ENCODE measurements at regions not wholly inside any gene's neighbourhood (a gene's known extent, or its start where the extent isn't known, plus 50 kb on each side); places are given as distances from the start of the nearest gene placed in this dataset.

GRCh38 chr6:19153981-19154295 lies 683.2 kb upstream of the ID4 start:
- DNase-seq (no peak), ATAC-seq (no peak), FAIRE-seq (no peak)
- Histone ChIP-seq H3K4me1 (no peaks in the 10 kb centered on the region), H3K9me3 (no peaks in the 10 kb centered on the region), H3K27me3 (no peaks in the 10 kb centered on the region), H3K36me3 (no peaks in the 10 kb centered on the region), H3K27ac (no peak overlapping the region), H3K4me3 (no peak overlapping the region)
- 57 to 72% methylated on average over 1 of the region's 1 CpG for WGBS, 2 donors
- intact Hi-C loops (cut with DNase I): no loop called here
- TF ChIP-seq, protein P1, sequence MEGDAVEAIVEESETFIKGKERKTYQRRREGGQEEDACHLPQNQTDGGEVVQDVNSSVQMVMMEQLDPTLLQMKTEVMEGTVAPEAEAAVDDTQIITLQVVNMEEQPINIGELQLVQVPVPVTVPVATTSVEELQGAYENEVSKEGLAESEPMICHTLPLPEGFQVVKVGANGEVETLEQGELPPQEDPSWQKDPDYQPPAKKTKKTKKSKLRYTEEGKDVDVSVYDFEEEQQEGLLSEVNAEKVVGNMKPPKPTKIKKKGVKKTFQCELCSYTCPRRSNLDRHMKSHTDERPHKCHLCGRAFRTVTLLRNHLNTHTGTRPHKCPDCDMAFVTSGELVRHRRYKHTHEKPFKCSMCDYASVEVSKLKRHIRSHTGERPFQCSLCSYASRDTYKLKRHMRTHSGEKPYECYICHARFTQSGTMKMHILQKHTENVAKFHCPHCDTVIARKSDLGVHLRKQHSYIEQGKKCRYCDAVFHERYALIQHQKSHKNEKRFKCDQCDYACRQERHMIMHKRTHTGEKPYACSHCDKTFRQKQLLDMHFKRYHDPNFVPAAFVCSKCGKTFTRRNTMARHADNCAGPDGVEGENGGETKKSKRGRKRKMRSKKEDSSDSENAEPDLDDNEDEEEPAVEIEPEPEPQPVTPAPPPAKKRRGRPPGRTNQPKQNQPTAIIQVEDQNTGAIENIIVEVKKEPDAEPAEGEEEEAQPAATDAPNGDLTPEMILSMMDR (IDR thresholded peaks at IDR 0.05): no peak

- ATAC-seq: no peak
- peak; percentile 51 for FAIRE-seq
- Histone ChIP-seq H3K9me3 (no peaks in the 10 kb centered on the region), H3K27ac (no peak overlapping the region), H3K27me3 (no peaks in the 10 kb centered on the region), H3K4me1 (no peaks in the 10 kb centered on the region), H3K4me3 (no peak overlapping the region), H3K36me3 (no peaks in the 10 kb centered on the region)
- TF ChIP-seq, protein P1 (IDR thresholded peaks at IDR 0.05): no peak
- WGBS, 2 donors: 71 to 74% methylated on average over 2 of the region's 2 CpGs
- intact Hi-C loops (cut with DNase I): no loop called here
- DNase-seq: no peak
Measured at GRCh38 chr6:19156443-19156842, 680.7 kb upstream of the ID4 start.

DNA sequence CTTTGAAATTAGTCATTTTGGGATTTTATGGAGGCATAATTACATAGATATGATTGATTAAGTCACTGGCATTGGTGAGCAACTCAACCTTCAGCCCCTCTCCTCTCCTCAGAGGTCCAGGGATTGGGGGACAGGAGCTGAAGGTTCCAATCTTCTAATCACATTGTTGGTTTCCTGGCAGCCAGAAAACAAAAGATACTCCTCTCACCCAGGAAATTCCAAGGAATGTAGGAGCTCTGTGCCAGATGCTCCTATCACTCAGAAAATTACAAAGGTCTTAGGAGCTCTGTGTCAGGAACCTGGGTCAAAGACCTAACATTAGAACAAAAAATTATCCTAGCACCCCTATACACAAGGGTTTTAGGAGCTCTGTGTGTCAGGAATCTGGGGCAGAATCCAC lies 679.7 kb upstream of the ID4 start:
- FAIRE-seq (no peak), DNase-seq (no peak), ATAC-seq (no peak)
- H3K9me3 ChIP-seq: no peaks in the 10 kb centered on the region
- TF ChIP-seq, protein P1 (IDR thresholded peaks at IDR 0.05): no peak
- H3K4me3 ChIP-seq: no peak overlapping the region
- H3K27ac ChIP-seq: peak overlapping the region in 2 of 4 donors; percentile 34 to 53
- H3K27me3 ChIP-seq: no peaks in the 10 kb centered on the region
- no peaks in the 10 kb centered on the region for H3K4me1 ChIP-seq
- no peaks in the 10 kb centered on the region for H3K36me3 ChIP-seq
- intact Hi-C loops (cut with DNase I): no loop called here

DNA sequence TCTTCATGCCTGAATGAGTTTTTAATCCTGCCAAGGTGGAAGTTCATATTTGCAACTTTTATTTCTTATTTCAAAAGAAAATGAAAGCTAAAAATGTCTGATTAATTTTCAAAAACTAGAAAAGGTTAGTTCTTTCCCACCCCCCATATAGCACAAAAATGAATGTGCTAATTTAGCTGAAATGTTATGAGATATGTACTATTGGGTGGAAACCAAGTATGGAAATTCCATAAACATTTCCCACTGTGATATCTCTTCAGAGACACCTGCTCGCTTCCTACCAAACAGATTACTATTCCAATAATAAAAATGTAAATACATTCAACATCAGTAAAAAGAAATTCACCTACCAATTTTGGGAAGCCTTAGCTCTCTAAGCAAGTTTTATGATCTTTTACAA lies 678.6 kb upstream of the ID4 start:
- ATAC-seq (peak in 1 of 4 donors; percentile 30), DNase-seq (no peak), FAIRE-seq (no peak)
- H3K4me3 ChIP-seq: no peak overlapping the region
- H3K36me3 ChIP-seq: no peaks in the 10 kb centered on the region
- peak overlapping the region in 3 of 4 donors; percentile 16 to 53 (median 34) for H3K27ac ChIP-seq
- no peaks in the 10 kb centered on the region for H3K9me3 ChIP-seq
- WGBS, 2 donors: 33 to 37% methylated on average over 1 of the region's 1 CpG
- TF ChIP-seq, protein P1 (IDR thresholded peaks at IDR 0.05): no peak
- no peaks in the 10 kb centered on the region for H3K27me3 ChIP-seq
- intact Hi-C loops (cut with DNase I): no loop called here
- H3K4me1 ChIP-seq: no peaks in the 10 kb centered on the region

- H3K27me3 ChIP-seq: no peaks in the 10 kb centered on the region
- peak overlapping the region in 3 of 4 donors; percentile 16 to 53 (median 34) for H3K27ac ChIP-seq
- TF ChIP-seq, protein P1 (IDR thresholded peaks at IDR 0.05): no peak
- FAIRE-seq: no peak
- intact Hi-C loops (cut with DNase I): no loop called here
- H3K4me1 ChIP-seq: no peaks in the 10 kb centered on the region
- H3K9me3 ChIP-seq: no peaks in the 10 kb centered on the region
- H3K4me3 ChIP-seq: no peak overlapping the region
- WGBS, 2 donors: 19 to 35% methylated on average over 1 of the region's 1 CpG
- no peak for DNase-seq
- ATAC-seq: peak in 3 of 4 donors; percentile 70 to 82 (median 71)
- no peaks in the 10 kb centered on the region for H3K36me3 ChIP-seq
Measured at GRCh38 chr6:19159089-19159488, 678.1 kb upstream of the ID4 start.
